Kasumi-1 (cell line): ENCODE measurements at regions not wholly inside any gene's neighbourhood (a gene's known extent, or its start where the extent isn't known, plus 50 kb on each side); places are given as distances from the start of the nearest gene placed in this dataset.
"Not testable (repeated sequence)": the region's sequence is repeated elsewhere in the genome, so short reads cannot be mapped to it uniquely, and the experiment has no call there.

Experiments
- DNase-seq, 2 experiments: peaks; one replicate each; lab custom pipeline; 2025; lab: John Stamatoyannopoulos, UW

- no peak for DNase-seq
Observed at GRCh38 chr4:71210823-71211222, 128.0 kb upstream of the SLC4A4 start.

- DNase-seq: no peak
Observed at GRCh38 chr4:71211748-71212147, 127.1 kb upstream of the SLC4A4 start.

- DNase-seq: no peak
Observed at GRCh38 chr4:71212216-71212615, 126.6 kb upstream of the SLC4A4 start.

GRCh38 chr4:71214578-71214977 is 124.2 kb upstream of the SLC4A4 start:
- no peak for DNase-seq

GRCh38 chr4:71216316-71216959 is 122.4 kb upstream of the SLC4A4 start:
- DNase-seq: no peak

- DNase-seq: peak in 1 of 2 experiments; percentile 13
Observed at GRCh38 chr4:71217688-71218087, 121.1 kb upstream of the SLC4A4 start.

GRCh38 chr4:71220848-71221247 is 118.0 kb upstream of the SLC4A4 start:
- DNase-seq: not testable (repeated sequence)

- no peak for DNase-seq
Observed at GRCh38 chr4:71221510-71222466, 117.0 kb upstream of the SLC4A4 start.

GRCh38 chr4:71222661-71223060 is 116.2 kb upstream of the SLC4A4 start:
- no peak for DNase-seq

GRCh38 chr4:71229477-71230270 is 109.1 kb upstream of the SLC4A4 start:
- DNase-seq: peak; percentile 23 to 44

GRCh38 chr4:71230271-71231128 is 108.3 kb upstream of the SLC4A4 start:
- DNase-seq: no peak

- DNase-seq: no peak
Observed at GRCh38 chr4:71231129-71232055, 107.4 kb upstream of the SLC4A4 start.

GRCh38 chr4:71232056-71232430 is 106.8 kb upstream of the SLC4A4 start:
- no peak for DNase-seq

- DNase-seq: no peak
Observed at GRCh38 chr4:71232846-71233245, 106.0 kb upstream of the SLC4A4 start.

- no peak for DNase-seq
Observed at GRCh38 chr4:71235311-71236201, 103.3 kb upstream of the SLC4A4 start.

- no peak for DNase-seq
Observed at GRCh38 chr4:71236226-71236625, 102.6 kb upstream of the SLC4A4 start.

GRCh38 chr4:71237641-71238040 is 101.2 kb upstream of the SLC4A4 start:
- DNase-seq: no peak

GRCh38 chr4:71239365-71239764 is 99.5 kb upstream of the SLC4A4 start:
- DNase-seq: no peak

- no peak for DNase-seq
Observed at GRCh38 chr4:71240094-71240493, 98.7 kb upstream of the SLC4A4 start.
